GM23338 (cell line): ENCODE measurements at regions not wholly inside any gene's neighbourhood (a gene's known extent, or its start where the extent isn't known, plus 50 kb on each side); places are given as distances from the start of the nearest gene placed in this dataset.

ENCODE experiments used
- ATAC-seq: fragments of 200-7000 bp; cut with Tn5 transposase; 3 replicates; pipeline ENCODE4 v1.9.1; 2020
- DNase-seq: peaks from one replicate; pipeline ENCODE4 v3.0.0-alpha.2; 2015; ENCODE audit warnings: low spot score
- H2AFZ ChIP-seq: fragments of 200-600 bp; sonication (generic); 2 replicates; pipeline ENCODE4 v1.8.0; 2016; ENCODE audit warnings: antibody characterized with exemption, mild to moderate bottlenecking, moderate library complexity
- H3F3A ChIP-seq: fragments of 200-600 bp; sonication (generic); replicated peaks from 2 replicates; pipeline ENCODE4 v1.8.0; 2017; ENCODE audit warnings: antibody characterized with exemption, mixed run types, low read depth
- H3K27ac ChIP-seq: fragments of 200-600 bp; sonication (generic); 2 replicates; pipeline ENCODE4 v1.6.1; 2016; ENCODE audit warnings: low read depth
- H3K27me3 ChIP-seq: fragments of 200-600 bp; sonication (generic); 2 replicates; pipeline ENCODE4 v1.8.0; 2016; ENCODE audit warnings: mild to moderate bottlenecking, mixed run types, moderate library complexity; ENCODE audit not compliant: insufficient read depth
- H3K36me3 ChIP-seq: fragments of 200-600 bp; sonication (generic); 2 replicates; pipeline ENCODE4 v1.8.0; 2016; ENCODE audit warnings: mild to moderate bottlenecking; ENCODE audit not compliant: insufficient read depth
- H3K4me1 ChIP-seq: fragments of 200-600 bp; sonication (generic); 2 replicates; pipeline ENCODE4 v1.8.0; 2016; ENCODE audit warnings: mild to moderate bottlenecking, moderate library complexity; ENCODE audit not compliant: insufficient read depth
- H3K4me2 ChIP-seq: fragments of 200-600 bp; sonication (generic); 2 replicates; pipeline ENCODE4 v1.7.1; 2017; ENCODE audit warnings: mixed run types
- H3K4me3 ChIP-seq: fragments of 200-600 bp; sonication (generic); 2 replicates; pipeline ENCODE4 v1.6.1; 2016; ENCODE audit warnings: mixed run types
- H3K79me2 ChIP-seq: fragments of 200-600 bp; sonication (generic); replicated peaks from 2 replicates; pipeline ENCODE4 v1.8.0; 2017; ENCODE audit warnings: mild to moderate bottlenecking; ENCODE audit not compliant: insufficient read depth
- H3K9me2 ChIP-seq: fragments of 200-600 bp; sonication (generic); 2 replicates; pipeline ENCODE4 v1.8.0; 2017; ENCODE audit not compliant: insufficient read depth
- H4K20me1 ChIP-seq: fragments of 200-600 bp; sonication (generic); replicated peaks from 2 replicates; pipeline ENCODE4 v1.8.0; 2017; ENCODE audit warnings: mild to moderate bottlenecking; ENCODE audit not compliant: insufficient read depth
- H3K27ac Mint-ChIP-seq: 2 replicates; pipeline ENCODE4 v1.8.0; 2020; ENCODE audit warnings: inconsistent platforms, mild to moderate bottlenecking, moderate library complexity, mixed read lengths
- H3K27me3 Mint-ChIP-seq: 3 replicates; pipeline ENCODE4 v1.8.0; 2022; ENCODE audit warnings: low read depth, mild to moderate bottlenecking, moderate library complexity, mixed read lengths, inconsistent platforms; ENCODE audit not compliant: insufficient read depth, poor library complexity
- H3K36me3 Mint-ChIP-seq: 3 replicates; pipeline ENCODE4 v1.8.0; 2021; ENCODE audit warnings: low read depth, mild to moderate bottlenecking, inconsistent platforms, moderate library complexity, mixed read lengths
- H3K4me1 Mint-ChIP-seq: 3 replicates; pipeline ENCODE4 v1.8.0; 2020; ENCODE audit warnings: mild to moderate bottlenecking, inconsistent platforms, mixed read lengths
- H3K4me3 Mint-ChIP-seq: 3 replicates; pipeline ENCODE4 v1.8.0; 2021; ENCODE audit warnings: moderate library complexity, mild to moderate bottlenecking, inconsistent platforms, mixed read lengths
- H3K9me3 Mint-ChIP-seq: 3 replicates; pipeline ENCODE4 v1.8.0; 2020; ENCODE audit warnings: moderate library complexity, mild to moderate bottlenecking, inconsistent platforms, mixed read lengths
- CREB1 ChIP-seq: fragments of 250-450 bp; sonication (Bioruptor Pico); IDR thresholded peaks from 2 replicates; pipeline ENCODE4 v1.5.0; 2020; ENCODE audit warnings: low read depth, mild to moderate bottlenecking, moderate library complexity
- EZH2 ChIP-seq: fragments of 200-600 bp; sonication (generic); IDR thresholded peaks from one replicate; pipeline ENCODE4 v1.8.0; 2017; ENCODE audit warnings: antibody characterized with exemption, mild to moderate bottlenecking, low read depth; ENCODE audit not compliant: unreplicated experiment
- EZH2phosphoT487 ChIP-seq: fragments of 200-600 bp; sonication (generic); IDR thresholded peaks from one replicate; pipeline ENCODE4 v1.8.1; 2018; ENCODE audit warnings: antibody characterized with exemption; ENCODE audit not compliant: unreplicated experiment
- POLR2AphosphoS5 ChIP-seq: IDR thresholded peaks from 2 replicates; pipeline ENCODE4 v1.6.1; 2016; ENCODE audit warnings: antibody characterized with exemption, low read depth
- TF ChIP-seq, protein P1 (sequence below), 2 experiments: fragments of 200-600 bp in 1 of 2; sonication (generic) in 1 of 2; conservative IDR thresholded peaks; 2 replicates each; pipeline versions ENCODE4 v1.5.1 to v1.6.1; 2016 to 2017; ENCODE audit warnings: antibody characterized with exemption in 2 of 2, low read depth in 2 of 2, mild to moderate bottlenecking in 2 of 2, moderate library complexity in 1 of 2
- TF ChIP-seq, protein P2 (sequence below): fragments of 250-450 bp; sonication (Bioruptor Pico); IDR thresholded peaks from 2 replicates; pipeline ENCODE4 v1.5.0; 2020; ENCODE audit warnings: mild to moderate bottlenecking, moderate library complexity
- TF ChIP-seq, protein P3 (sequence below): IDR thresholded peaks from 2 replicates; pipeline ENCODE4 v1.6.1; 2016; ENCODE audit warnings: antibody characterized with exemption

DNA sequence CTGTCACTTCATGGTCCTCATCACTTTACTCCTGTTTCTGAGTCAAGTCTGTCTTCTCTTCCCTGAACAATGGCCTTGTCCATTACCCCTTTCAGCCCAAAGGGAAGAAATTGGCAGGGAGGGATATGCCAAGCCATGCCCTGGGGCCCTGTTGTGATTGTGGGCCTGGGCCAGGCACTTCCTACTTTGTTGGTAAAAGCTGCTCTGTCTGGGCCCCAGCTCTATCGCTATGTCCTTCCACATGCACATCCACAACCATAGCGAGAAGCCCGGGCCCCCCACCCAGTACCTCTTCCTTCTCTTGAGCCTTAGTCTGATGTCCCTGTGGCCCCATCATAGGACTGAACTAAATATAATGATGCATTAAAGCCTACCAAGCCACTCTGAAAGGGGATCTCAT lies 126.7 kb upstream of the RCN1 start:
- H3K79me2 ChIP-seq, result no peaks in the 10 kb centered on the region
- peaks cover 3% of the 10 kb centered on the region; the same call in 1 of the 3 replicates for H3K4me1 Mint-ChIP-seq
- TF ChIP-seq POLR2AphosphoS5 (no peak), EZH2phosphoT487 (no peak)
- H3K4me1 ChIP-seq, result no peaks in the 10 kb centered on the region; the same call in 1 of the 2 replicates
- no peaks in the 10 kb centered on the region; the same call in 1 of the 2 replicates for H3K9me2 ChIP-seq
- H3F3A ChIP-seq, result no peaks in the 10 kb centered on the region
- no peaks in the 10 kb centered on the region for H4K20me1 ChIP-seq
- H3K27me3 ChIP-seq, result no peaks in the 10 kb centered on the region; the same call in 1 of the 2 replicates
- no peak overlapping the region for H3K27ac ChIP-seq
- no peak overlapping the region for H3K27ac Mint-ChIP-seq
- no peak overlapping the region for H2AFZ ChIP-seq
- no peak overlapping the region for H3K4me3 Mint-ChIP-seq
- H3K36me3 Mint-ChIP-seq, result no peaks in the 10 kb centered on the region
- ATAC-seq (no peak), DNase-seq (no peak)
- H3K4me3 ChIP-seq, result no peak overlapping the region
- no peaks in the 10 kb centered on the region for H3K27me3 Mint-ChIP-seq
- H3K36me3 ChIP-seq, result no peaks in the 10 kb centered on the region
- no peaks in the 10 kb centered on the region for H3K9me3 Mint-ChIP-seq
- no peak overlapping the region for H3K4me2 ChIP-seq

DNA sequence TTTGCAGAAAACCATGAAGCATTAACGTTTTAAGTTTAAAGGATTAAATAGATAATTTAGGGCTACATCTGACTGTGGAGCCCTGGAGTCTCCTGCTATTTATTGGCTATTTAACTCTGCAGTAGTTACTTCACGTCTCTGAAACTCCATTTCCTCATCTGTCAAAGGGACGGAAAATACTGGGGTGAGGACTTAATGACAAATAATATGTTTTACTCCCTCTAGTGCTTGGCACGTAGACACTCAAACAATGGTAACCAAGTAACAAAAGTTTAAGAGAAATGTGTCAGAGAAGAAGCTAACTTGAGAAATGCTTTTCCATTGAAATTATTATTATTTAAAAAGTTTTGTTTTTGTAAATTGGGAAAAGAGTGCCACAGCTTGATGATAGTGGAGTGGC lies 130.7 kb upstream of the RCN1 start:
- no peaks in the 10 kb centered on the region for H3K36me3 Mint-ChIP-seq
- H3K27me3 ChIP-seq, result no peaks in the 10 kb centered on the region; the same call in 1 of the 2 replicates
- H3K27ac Mint-ChIP-seq, result no peak overlapping the region
- no peak for DNase-seq
- H3K9me3 Mint-ChIP-seq, result no peaks in the 10 kb centered on the region
- H2AFZ ChIP-seq, result no peak overlapping the region
- H4K20me1 ChIP-seq, result no peaks in the 10 kb centered on the region
- H3K4me3 Mint-ChIP-seq, result no peak overlapping the region
- no peaks in the 10 kb centered on the region; the same call in 1 of the 2 replicates for H3K9me2 ChIP-seq
- H3K27ac ChIP-seq, result no peak overlapping the region
- H3K4me3 ChIP-seq, result no peak overlapping the region
- H3K27me3 Mint-ChIP-seq, result peaks cover 9% of the 10 kb centered on the region
- TF ChIP-seq, protein P1, sequence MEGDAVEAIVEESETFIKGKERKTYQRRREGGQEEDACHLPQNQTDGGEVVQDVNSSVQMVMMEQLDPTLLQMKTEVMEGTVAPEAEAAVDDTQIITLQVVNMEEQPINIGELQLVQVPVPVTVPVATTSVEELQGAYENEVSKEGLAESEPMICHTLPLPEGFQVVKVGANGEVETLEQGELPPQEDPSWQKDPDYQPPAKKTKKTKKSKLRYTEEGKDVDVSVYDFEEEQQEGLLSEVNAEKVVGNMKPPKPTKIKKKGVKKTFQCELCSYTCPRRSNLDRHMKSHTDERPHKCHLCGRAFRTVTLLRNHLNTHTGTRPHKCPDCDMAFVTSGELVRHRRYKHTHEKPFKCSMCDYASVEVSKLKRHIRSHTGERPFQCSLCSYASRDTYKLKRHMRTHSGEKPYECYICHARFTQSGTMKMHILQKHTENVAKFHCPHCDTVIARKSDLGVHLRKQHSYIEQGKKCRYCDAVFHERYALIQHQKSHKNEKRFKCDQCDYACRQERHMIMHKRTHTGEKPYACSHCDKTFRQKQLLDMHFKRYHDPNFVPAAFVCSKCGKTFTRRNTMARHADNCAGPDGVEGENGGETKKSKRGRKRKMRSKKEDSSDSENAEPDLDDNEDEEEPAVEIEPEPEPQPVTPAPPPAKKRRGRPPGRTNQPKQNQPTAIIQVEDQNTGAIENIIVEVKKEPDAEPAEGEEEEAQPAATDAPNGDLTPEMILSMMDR (conservative IDR thresholded peaks at IDR 0.05; ENCODE audit: low read depth in 2 of 2), result peak in 1 of 2 experiments; percentile 9; a peak in 2 of 4 replicates
- TF ChIP-seq CREB1 (CRISPR knock-in tag), result no peak
- H3K4me1 Mint-ChIP-seq, result peaks cover 3% of the 10 kb centered on the region; the same call in 2 of the 3 replicates
- no peaks in the 10 kb centered on the region for H3K79me2 ChIP-seq
- no peak for ATAC-seq
- H3K36me3 ChIP-seq, result no peaks in the 10 kb centered on the region
- peaks cover 3% of the 10 kb centered on the region; the same call in 1 of the 2 replicates for H3K4me1 ChIP-seq
- H3K4me2 ChIP-seq, result no peak overlapping the region
- H3F3A ChIP-seq, result no peaks in the 10 kb centered on the region

DNA sequence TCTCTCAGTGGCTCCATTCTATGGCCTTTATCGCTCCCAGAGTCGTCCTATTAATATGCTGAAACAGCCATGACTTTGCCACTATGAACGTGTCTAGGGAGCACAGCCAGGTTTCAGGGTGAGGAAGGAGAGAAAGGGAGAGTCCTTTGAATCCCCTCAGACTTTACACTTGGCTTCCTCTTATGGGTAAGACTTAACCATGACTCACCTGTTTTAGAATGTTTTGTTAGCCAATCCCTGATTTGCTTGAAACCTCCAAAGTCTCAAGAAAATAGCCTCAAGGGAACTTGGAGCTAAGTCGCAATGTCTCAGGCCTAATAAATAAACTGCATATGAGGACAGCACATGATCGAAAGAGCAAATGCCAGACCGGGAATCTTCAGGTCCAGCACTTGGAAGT lies 131.2 kb upstream of the RCN1 start:
- Histone ChIP-seq H3K27me3 (no peaks in the 10 kb centered on the region; the same call in 1 of the 2 replicates), H3K4me1 (peaks cover 3% of the 10 kb centered on the region; the same call in 1 of the 2 replicates), H3K4me3 (no peak overlapping the region), H3K27ac (no peak overlapping the region), H3F3A (no peaks in the 10 kb centered on the region), H4K20me1 (no peaks in the 10 kb centered on the region), H3K4me2 (no peak overlapping the region), H3K9me2 (no peaks in the 10 kb centered on the region), H3K79me2 (no peaks in the 10 kb centered on the region), H2AFZ (0 out of 2 replicates have a peak overlapping the region, but pooled peaks have one; percentile 11), H3K36me3 (no peaks in the 10 kb centered on the region)
- DNase-seq (no peak), ATAC-seq (no peak)
- Mint-ChIP-seq H3K4me3 (no peak overlapping the region), H3K36me3 (no peaks in the 10 kb centered on the region), H3K27ac (peak overlapping the region; percentile 30; the same call in 1 of the 2 replicates), H3K27me3 (peaks cover 9% of the 10 kb centered on the region), H3K9me3 (no peaks in the 10 kb centered on the region), H3K4me1 (peaks cover 3% of the 10 kb centered on the region; the same call in 2 of the 3 replicates)
- TF ChIP-seq CREB1 (CRISPR knock-in tag) (no peak), EZH2 (no peak), EZH2phosphoT487 (no peak)
- TF ChIP-seq, protein P2, sequence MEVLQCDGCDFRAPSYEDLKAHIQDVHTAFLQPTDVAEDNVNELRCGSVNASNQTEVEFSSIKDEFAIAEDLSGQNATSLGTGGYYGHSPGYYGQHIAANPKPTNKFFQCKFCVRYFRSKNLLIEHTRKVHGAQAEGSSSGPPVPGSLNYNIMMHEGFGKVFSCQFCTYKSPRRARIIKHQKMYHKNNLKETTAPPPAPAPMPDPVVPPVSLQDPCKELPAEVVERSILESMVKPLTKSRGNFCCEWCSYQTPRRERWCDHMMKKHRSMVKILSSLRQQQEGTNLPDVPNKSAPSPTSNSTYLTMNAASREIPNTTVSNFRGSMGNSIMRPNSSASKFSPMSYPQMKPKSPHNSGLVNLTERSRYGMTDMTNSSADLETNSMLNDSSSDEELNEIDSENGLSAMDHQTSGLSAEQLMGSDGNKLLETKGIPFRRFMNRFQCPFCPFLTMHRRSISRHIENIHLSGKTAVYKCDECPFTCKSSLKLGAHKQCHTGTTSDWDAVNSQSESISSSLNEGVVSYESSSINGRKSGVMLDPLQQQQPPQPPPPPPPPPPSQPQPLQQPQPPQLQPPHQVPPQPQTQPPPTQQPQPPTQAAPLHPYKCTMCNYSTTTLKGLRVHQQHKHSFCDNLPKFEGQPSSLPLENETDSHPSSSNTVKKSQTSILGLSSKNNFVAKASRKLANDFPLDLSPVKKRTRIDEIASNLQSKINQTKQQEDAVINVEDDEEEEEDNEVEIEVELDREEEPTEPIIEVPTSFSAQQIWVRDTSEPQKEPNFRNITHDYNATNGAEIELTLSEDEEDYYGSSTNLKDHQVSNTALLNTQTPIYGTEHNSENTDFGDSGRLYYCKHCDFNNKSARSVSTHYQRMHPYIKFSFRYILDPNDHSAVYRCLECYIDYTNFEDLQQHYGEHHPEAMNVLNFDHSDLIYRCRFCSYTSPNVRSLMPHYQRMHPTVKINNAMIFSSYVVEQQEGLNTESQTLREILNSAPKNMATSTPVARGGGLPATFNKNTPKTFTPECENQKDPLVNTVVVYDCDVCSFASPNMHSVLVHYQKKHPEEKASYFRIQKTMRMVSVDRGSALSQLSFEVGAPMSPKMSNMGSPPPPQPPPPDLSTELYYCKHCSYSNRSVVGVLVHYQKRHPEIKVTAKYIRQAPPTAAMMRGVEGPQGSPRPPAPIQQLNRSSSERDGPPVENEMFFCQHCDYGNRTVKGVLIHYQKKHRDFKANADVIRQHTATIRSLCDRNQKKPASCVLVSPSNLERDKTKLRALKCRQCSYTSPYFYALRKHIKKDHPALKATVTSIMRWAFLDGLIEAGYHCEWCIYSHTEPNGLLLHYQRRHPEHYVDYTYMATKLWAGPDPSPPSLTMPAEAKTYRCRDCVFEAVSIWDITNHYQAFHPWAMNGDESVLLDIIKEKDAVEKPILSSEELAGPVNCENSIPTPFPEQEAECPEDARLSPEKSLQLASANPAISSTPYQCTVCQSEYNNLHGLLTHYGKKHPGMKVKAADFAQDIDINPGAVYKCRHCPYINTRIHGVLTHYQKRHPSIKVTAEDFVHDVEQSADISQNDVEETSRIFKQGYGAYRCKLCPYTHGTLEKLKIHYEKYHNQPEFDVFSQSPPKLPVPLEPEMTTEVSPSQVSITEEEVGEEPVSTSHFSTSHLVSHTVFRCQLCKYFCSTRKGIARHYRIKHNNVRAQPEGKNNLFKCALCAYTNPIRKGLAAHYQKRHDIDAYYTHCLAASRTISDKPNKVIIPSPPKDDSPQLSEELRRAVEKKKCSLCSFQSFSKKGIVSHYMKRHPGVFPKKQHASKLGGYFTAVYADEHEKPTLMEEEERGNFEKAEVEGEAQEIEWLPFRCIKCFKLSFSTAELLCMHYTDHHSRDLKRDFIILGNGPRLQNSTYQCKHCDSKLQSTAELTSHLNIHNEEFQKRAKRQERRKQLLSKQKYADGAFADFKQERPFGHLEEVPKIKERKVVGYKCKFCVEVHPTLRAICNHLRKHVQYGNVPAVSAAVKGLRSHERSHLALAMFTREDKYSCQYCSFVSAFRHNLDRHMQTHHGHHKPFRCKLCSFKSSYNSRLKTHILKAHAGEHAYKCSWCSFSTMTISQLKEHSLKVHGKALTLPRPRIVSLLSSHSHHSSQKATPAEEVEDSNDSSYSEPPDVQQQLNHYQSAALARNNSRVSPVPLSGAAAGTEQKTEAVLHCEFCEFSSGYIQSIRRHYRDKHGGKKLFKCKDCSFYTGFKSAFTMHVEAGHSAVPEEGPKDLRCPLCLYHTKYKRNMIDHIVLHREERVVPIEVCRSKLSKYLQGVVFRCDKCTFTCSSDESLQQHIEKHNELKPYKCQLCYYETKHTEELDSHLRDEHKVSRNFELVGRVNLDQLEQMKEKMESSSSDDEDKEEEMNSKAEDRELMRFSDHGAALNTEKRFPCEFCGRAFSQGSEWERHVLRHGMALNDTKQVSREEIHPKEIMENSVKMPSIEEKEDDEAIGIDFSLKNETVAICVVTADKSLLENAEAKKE (CRISPR knock-in tag), result no peak
- TF ChIP-seq, protein P3, sequence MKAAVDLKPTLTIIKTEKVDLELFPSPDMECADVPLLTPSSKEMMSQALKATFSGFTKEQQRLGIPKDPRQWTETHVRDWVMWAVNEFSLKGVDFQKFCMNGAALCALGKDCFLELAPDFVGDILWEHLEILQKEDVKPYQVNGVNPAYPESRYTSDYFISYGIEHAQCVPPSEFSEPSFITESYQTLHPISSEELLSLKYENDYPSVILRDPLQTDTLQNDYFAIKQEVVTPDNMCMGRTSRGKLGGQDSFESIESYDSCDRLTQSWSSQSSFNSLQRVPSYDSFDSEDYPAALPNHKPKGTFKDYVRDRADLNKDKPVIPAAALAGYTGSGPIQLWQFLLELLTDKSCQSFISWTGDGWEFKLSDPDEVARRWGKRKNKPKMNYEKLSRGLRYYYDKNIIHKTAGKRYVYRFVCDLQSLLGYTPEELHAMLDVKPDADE, result no peak
